Gastrocnemius medialis (tissue), 4 donors: ENCODE measurements at regions not wholly inside any gene's neighbourhood (a gene's known extent, or its start where the extent isn't known, plus 50 kb on each side); places are given as distances from the start of the nearest gene placed in this dataset.

ENCODE experiments used
- POLR2A ChIP-seq, 2 donors: fragments of 450-650 bp; IDR thresholded peaks; one replicate each; pipeline ENCODE4 v1.6.1; 2017; ENCODE audit warnings: antibody characterized with exemption in 2 of 2, mild to moderate bottlenecking in 2 of 2, moderate library complexity in 2 of 2
- TF ChIP-seq, protein P1 (sequence below), 5 experiments: fragments of 450-650 bp in 3 of 5; fragments of 200-600 bp in 2 of 5; sonication (generic) in 2 of 5; IDR thresholded peaks in 4 of 5; conservative IDR thresholded peaks in 1 of 5; 1 replicate in 4 of 5; 2 replicates in 1 of 5; pipeline ENCODE4 v1.5.1; 2016 to 2019; ENCODE audit warnings: antibody characterized with exemption in 5 of 5, mild to moderate bottlenecking in 3 of 5, moderate library complexity in 3 of 5

- TF ChIP-seq POLR2A (IDR thresholded peaks at IDR 0.05): no peak
- TF ChIP-seq, protein P1, sequence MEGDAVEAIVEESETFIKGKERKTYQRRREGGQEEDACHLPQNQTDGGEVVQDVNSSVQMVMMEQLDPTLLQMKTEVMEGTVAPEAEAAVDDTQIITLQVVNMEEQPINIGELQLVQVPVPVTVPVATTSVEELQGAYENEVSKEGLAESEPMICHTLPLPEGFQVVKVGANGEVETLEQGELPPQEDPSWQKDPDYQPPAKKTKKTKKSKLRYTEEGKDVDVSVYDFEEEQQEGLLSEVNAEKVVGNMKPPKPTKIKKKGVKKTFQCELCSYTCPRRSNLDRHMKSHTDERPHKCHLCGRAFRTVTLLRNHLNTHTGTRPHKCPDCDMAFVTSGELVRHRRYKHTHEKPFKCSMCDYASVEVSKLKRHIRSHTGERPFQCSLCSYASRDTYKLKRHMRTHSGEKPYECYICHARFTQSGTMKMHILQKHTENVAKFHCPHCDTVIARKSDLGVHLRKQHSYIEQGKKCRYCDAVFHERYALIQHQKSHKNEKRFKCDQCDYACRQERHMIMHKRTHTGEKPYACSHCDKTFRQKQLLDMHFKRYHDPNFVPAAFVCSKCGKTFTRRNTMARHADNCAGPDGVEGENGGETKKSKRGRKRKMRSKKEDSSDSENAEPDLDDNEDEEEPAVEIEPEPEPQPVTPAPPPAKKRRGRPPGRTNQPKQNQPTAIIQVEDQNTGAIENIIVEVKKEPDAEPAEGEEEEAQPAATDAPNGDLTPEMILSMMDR (IDR thresholded peaks at IDR 0.05 in 4 of 5, conservative IDR thresholded peaks at IDR 0.05 in 1 of 5): no peak
Observed at GRCh38 chr2:236979664-236980063, 106.0 kb upstream of the COPS8 start.
